Large intestine (tissue), 3 donors: ENCODE measurements at regions not wholly inside any gene's neighbourhood (a gene's known extent, or its start where the extent isn't known, plus 50 kb on each side); places are given as distances from the start of the nearest gene placed in this dataset.
"Not testable (repeated sequence)": the region's sequence is repeated elsewhere in the genome, so short reads cannot be mapped to it uniquely, and the experiment has no call there.

Source experiments
- DNase-seq, 2 donors: peaks; one replicate each; pipeline versions ENCODE4 v3.0.0 to v3.0.0-alpha.2; 2013
- H3K27ac ChIP-seq: one replicate; pipeline ENCODE4 v1.5.1; 2013; ENCODE audit warnings: low read length
- H3K27me3 ChIP-seq: 2 replicates; pipeline ENCODE4 v1.6.1; 2013; ENCODE audit warnings: low read length; ENCODE audit not compliant: control insufficient read depth, insufficient read depth
- H3K36me3 ChIP-seq: 2 replicates; pipeline ENCODE4 v1.6.1; 2013; ENCODE audit warnings: low read length; ENCODE audit not compliant: control insufficient read depth, insufficient read depth
- H3K4me1 ChIP-seq: one replicate; pipeline ENCODE4 v1.6.1; 2013; ENCODE audit warnings: low read length; ENCODE audit not compliant: control insufficient read depth, insufficient read depth
- H3K4me3 ChIP-seq: one replicate; pipeline ENCODE4 v1.5.1; 2013; ENCODE audit warnings: low read length
- H3K9me3 ChIP-seq: one replicate; pipeline ENCODE4 v1.6.1; 2013; ENCODE audit warnings: mild to moderate bottlenecking, low read depth, low read length, moderate library complexity; ENCODE audit not compliant: control insufficient read depth
- WGBS: methylation state at CpG from one replicate; pipeline ENCODE4 v1.1.5; 2013; ENCODE audit warnings: low lambda C conversion rate; ENCODE audit not compliant: insufficient coverage; 5-methylcytosine and 5-hydroxymethylcytosine counted together

- Histone ChIP-seq H3K4me1 (peaks cover 11% of the 10 kb centered on the region), H3K27ac (no peak overlapping the region), H3K4me3 (no peak overlapping the region), H3K9me3 (no peaks in the 10 kb centered on the region), H3K27me3 (peaks cover 3% of the 10 kb centered on the region), H3K36me3 (no peaks in the 10 kb centered on the region)
- no CpG with 5 or more reads among the region's 6 CpGs for WGBS
- DNase-seq: no peak
Observed at GRCh38 chr15:77836121-77836692, 203.5 kb upstream of the LINGO1 start.

GRCh38 chr15:77834276-77834990, 201.7 kb upstream of the LINGO1 start:
- no peak for DNase-seq
- peaks cover 3% of the 10 kb centered on the region for H3K27me3 ChIP-seq

GRCh38 chr15:77832874-77833273, 200.2 kb upstream of the LINGO1 start:
- no CpG with 5 or more reads among the region's 2 CpGs for WGBS
- Histone ChIP-seq H3K36me3 (no peaks in the 10 kb centered on the region), H3K27ac (no peak overlapping the region), H3K27me3 (peaks cover 3% of the 10 kb centered on the region), H3K4me1 (peaks cover 7% of the 10 kb centered on the region), H3K4me3 (no peak overlapping the region), H3K9me3 (no peaks in the 10 kb centered on the region)
- DNase-seq: no peak

More at GRCh38 chr15:77834276-77834990, 201.7 kb upstream of the LINGO1 start:
- Histone ChIP-seq H3K27ac (no peak overlapping the region), H3K36me3 (no peaks in the 10 kb centered on the region), H3K4me1 (peaks cover 7% of the 10 kb centered on the region), H3K9me3 (no peaks in the 10 kb centered on the region), H3K4me3 (no peak overlapping the region)
- WGBS: no CpG with 5 or more reads among the region's 7 CpGs

- no peak for DNase-seq
- no CpG with 5 or more reads among the region's 4 CpGs for WGBS
- H3K4me1 ChIP-seq: peaks cover 7% of the 10 kb centered on the region
Observed at GRCh38 chr15:77831986-77832385, 199.3 kb upstream of the LINGO1 start.

GRCh38 chr15:77830051-77830468, 197.3 kb upstream of the LINGO1 start:
- DNase-seq: peak in 1 of 2 donors; percentile 58
- Histone ChIP-seq H3K4me1 (peaks cover 21% of the 10 kb centered on the region), H3K27me3 (peaks cover 4% of the 10 kb centered on the region), H3K36me3 (no peaks in the 10 kb centered on the region), H3K4me3 (no peak overlapping the region), H3K9me3 (no peaks in the 10 kb centered on the region), H3K27ac (no peak overlapping the region)
- no CpG with 5 or more reads among the region's 5 CpGs for WGBS

More at GRCh38 chr15:77831986-77832385, 199.3 kb upstream of the LINGO1 start:
- Histone ChIP-seq H3K36me3 (no peaks in the 10 kb centered on the region), H3K27me3 (peaks cover 3% of the 10 kb centered on the region), H3K4me3 (no peak overlapping the region), H3K27ac (no peak overlapping the region), H3K9me3 (no peaks in the 10 kb centered on the region)

GRCh38 chr15:77829331-77829730, 196.6 kb upstream of the LINGO1 start:
- not testable (repeated sequence) for H3K9me3 ChIP-seq, H3K27ac ChIP-seq, H3K36me3 ChIP-seq, H3K27me3 ChIP-seq, H3K4me3 ChIP-seq, DNase-seq
- WGBS: no CpG with 5 or more reads among the region's 6 CpGs
- peaks cover 25% of the 10 kb centered on the region for H3K4me1 ChIP-seq

- Histone ChIP-seq H3K4me1 (peaks cover 34% of the 10 kb centered on the region), H3K27me3 (peaks cover 9% of the 10 kb centered on the region), H3K27ac (no peak overlapping the region), H3K36me3 (no peaks in the 10 kb centered on the region), H3K4me3 (no peak overlapping the region), H3K9me3 (no peaks in the 10 kb centered on the region)
- 96% methylated on average over 3 of the region's 4 CpGs for WGBS
- DNase-seq: no peak
Observed at GRCh38 chr15:77827860-77828259, 195.1 kb upstream of the LINGO1 start.

GRCh38 chr15:77826006-77826695, 193.4 kb upstream of the LINGO1 start:
- no peak overlapping the region for H3K4me3 ChIP-seq
- no peak for DNase-seq
- no peaks in the 10 kb centered on the region for H3K9me3 ChIP-seq
- no peaks in the 10 kb centered on the region for H3K36me3 ChIP-seq
- H3K4me1 ChIP-seq: peaks cover 27% of the 10 kb centered on the region
- H3K27ac ChIP-seq: peak overlapping the region; percentile 87
- H3K27me3 ChIP-seq: peaks cover 23% of the 10 kb centered on the region
- no CpG with 5 or more reads among the region's 11 CpGs for WGBS

- Histone ChIP-seq H3K36me3 (no peaks in the 10 kb centered on the region), H3K27ac (peak overlapping the region; percentile 87), H3K9me3 (no peaks in the 10 kb centered on the region), H3K27me3 (peaks cover 29% of the 10 kb centered on the region), H3K4me3 (no peak overlapping the region), H3K4me1 (peaks cover 27% of the 10 kb centered on the region)
- no peak for DNase-seq
- no CpG with 5 or more reads among the region's 7 CpGs for WGBS
Observed at GRCh38 chr15:77825546-77825945, 192.8 kb upstream of the LINGO1 start.

GRCh38 chr15:77825252-77825542, 192.5 kb upstream of the LINGO1 start:
- no peaks in the 10 kb centered on the region for H3K9me3 ChIP-seq
- peaks cover 29% of the 10 kb centered on the region for H3K4me1 ChIP-seq
- WGBS: no CpG with 5 or more reads among the region's 3 CpGs
- no peaks in the 10 kb centered on the region for H3K36me3 ChIP-seq
- no peak overlapping the region for H3K4me3 ChIP-seq
- H3K27ac ChIP-seq: peak overlapping the region; percentile 87
- no peak for DNase-seq
- H3K27me3 ChIP-seq: peaks cover 32% of the 10 kb centered on the region
